ENCODE measurements at regions not wholly inside any gene's neighbourhood (a gene's known extent, or its start where the extent isn't known, plus 50 kb on each side); places are given as distances from the start of the nearest gene placed in this dataset.

DNA sequence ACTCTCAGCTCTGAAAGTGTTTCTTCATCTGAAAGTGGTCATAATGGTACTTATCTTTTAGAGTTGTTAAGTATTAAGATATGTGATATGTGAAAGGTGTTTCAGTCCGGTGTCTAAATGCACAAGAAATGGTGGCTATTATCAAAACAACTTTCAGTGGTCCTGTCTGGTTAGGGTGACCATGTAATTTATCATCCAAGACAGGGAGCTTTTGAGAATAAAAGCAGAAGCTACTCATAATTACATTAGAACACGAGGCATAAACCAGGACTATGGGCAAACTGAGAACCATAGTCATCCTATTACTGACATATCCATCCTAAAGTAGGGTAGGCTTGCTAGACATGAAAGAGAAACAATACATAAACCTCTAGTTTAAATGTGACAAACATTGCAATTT is 418.1 kb upstream of the SEMA6A start:
- H3K9me3 Mint-ChIP-seq = no peaks in the 10 kb centered on the region
- Histone ChIP-seq H3K4me3 (no peak overlapping the region), H3K27ac (no peak overlapping the region), H3K4me2 (no peak overlapping the region), H3K9me3 (ENCODE audit: low read depth) (no peaks in the 10 kb centered on the region), H3K36me3 (no peaks in the 10 kb centered on the region), H3F3A (ENCODE audit: low read depth) (no peaks in the 10 kb centered on the region), H4K20me1 (ENCODE audit: low read depth) (no peaks in the 10 kb centered on the region), H3K4me1 (no peaks in the 10 kb centered on the region), H3K27me3 (no peaks in the 10 kb centered on the region), H2AFZ (replicated peaks) (no peak overlapping the region), H3K9ac (no peak overlapping the region), H3K79me2 (ENCODE audit: low read depth) (no peaks in the 10 kb centered on the region)
- peaks cover 3% of the 10 kb centered on the region for H3K27me3 Mint-ChIP-seq (ENCODE audit: insufficient read depth, low read depth)
- no peak overlapping the region for H3K27ac Mint-ChIP-seq
- TF ChIP-seq EZH2phosphoT487 (IDR thresholded peaks at IDR 0.05) = no peak
- no peak for TF ChIP-seq EZH2 (IDR thresholded peaks at IDR 0.05)
- TF ChIP-seq CTCF (IDR thresholded peaks at IDR 0.05) = no peak
- H3K4me1 Mint-ChIP-seq = peaks cover 11% of the 10 kb centered on the region
- H3K36me3 Mint-ChIP-seq = no peaks in the 10 kb centered on the region
- no peak for DNase-seq (ENCODE audit: low spot score)
- H3K4me3 Mint-ChIP-seq = no peak overlapping the region

DNA sequence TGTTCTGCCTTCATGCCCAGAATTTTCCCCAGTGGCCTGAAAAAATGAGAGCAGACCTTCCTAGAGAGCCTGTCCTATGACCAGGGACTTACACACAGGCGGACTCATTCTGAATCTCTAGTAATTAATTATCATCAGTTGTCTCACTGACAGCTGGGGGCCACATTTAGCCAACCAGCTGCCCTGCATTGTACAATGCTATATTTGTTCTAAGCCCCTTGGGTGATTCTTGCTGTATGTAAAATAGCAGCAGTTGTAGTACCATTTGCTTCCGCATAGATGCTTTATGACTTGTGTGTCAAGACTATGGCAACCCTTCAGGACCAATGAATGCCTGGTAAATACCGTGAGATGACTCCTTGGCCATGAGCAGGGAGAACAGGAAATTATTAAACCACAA is 415.4 kb upstream of the SEMA6A start:
- Histone ChIP-seq H3K27me3 (no peaks in the 10 kb centered on the region), H3K4me2 (no peak overlapping the region), H3K36me3 (no peaks in the 10 kb centered on the region), H2AFZ (replicated peaks) (no peak overlapping the region), H3K9ac (no peak overlapping the region), H3K4me1 (no peaks in the 10 kb centered on the region), H3K9me3 (ENCODE audit: low read depth) (no peaks in the 10 kb centered on the region), H3K79me2 (ENCODE audit: low read depth) (no peaks in the 10 kb centered on the region), H4K20me1 (ENCODE audit: low read depth) (no peaks in the 10 kb centered on the region), H3K27ac (no peak overlapping the region), H3K4me3 (no peak overlapping the region), H3F3A (ENCODE audit: low read depth) (no peaks in the 10 kb centered on the region)
- Mint-ChIP-seq H3K27ac (no peak overlapping the region), H3K36me3 (no peaks in the 10 kb centered on the region), H3K4me3 (no peak overlapping the region), H3K27me3 (ENCODE audit: insufficient read depth, low read depth) (no peaks in the 10 kb centered on the region), H3K9me3 (peaks cover 2% of the 10 kb centered on the region), H3K4me1 (peaks cover 11% of the 10 kb centered on the region)
- no peak for DNase-seq (ENCODE audit: low spot score)
- TF ChIP-seq EZH2phosphoT487 (IDR thresholded peaks at IDR 0.05) = no peak
- TF ChIP-seq EZH2 (IDR thresholded peaks at IDR 0.05) = no peak

DNA sequence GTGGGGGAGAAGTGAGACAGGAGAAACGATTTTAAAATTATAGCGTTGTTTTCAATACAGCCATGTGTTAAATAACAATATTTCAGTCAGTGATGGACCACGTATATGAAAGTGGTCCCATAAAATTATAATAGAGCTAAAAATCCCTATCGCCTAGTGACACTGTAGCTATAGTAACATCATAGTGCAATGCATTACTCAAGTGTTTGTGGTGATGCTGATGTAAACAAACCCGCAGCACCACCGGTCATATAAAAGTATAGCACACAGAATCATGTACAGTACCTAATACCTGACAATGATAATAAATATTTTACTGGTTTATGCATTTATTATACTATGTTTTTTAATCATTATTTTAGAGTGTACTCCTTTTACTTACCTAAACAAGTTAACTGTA is 407.4 kb upstream of the SEMA6A start:
- Histone ChIP-seq H3K79me2 (ENCODE audit: low read depth) (no peaks in the 10 kb centered on the region), H3K36me3 (no peaks in the 10 kb centered on the region), H3K27ac (no peak overlapping the region)

More for the DNA sequence above, 407.4 kb upstream of the SEMA6A start:
- Mint-ChIP-seq H3K27ac (no peak overlapping the region), H3K9me3 (peaks cover 2% of the 10 kb centered on the region), H3K4me3 (no peak overlapping the region), H3K4me1 (no peaks in the 10 kb centered on the region), H3K36me3 (no peaks in the 10 kb centered on the region), H3K27me3 (ENCODE audit: insufficient read depth, low read depth) (no peaks in the 10 kb centered on the region)
- Histone ChIP-seq H3K9ac (no peak overlapping the region), H2AFZ (replicated peaks) (no peak overlapping the region), H3K27me3 (no peaks in the 10 kb centered on the region), H3K4me1 (no peaks in the 10 kb centered on the region), H3F3A (ENCODE audit: low read depth) (no peaks in the 10 kb centered on the region), H3K4me3 (no peak overlapping the region), H3K4me2 (no peak overlapping the region), H3K9me3 (ENCODE audit: low read depth) (no peaks in the 10 kb centered on the region), H4K20me1 (ENCODE audit: low read depth) (no peaks in the 10 kb centered on the region)
- no peak for DNase-seq (ENCODE audit: low spot score)
- TF ChIP-seq EZH2phosphoT487 (IDR thresholded peaks at IDR 0.05) (no peak), EZH2 (IDR thresholded peaks at IDR 0.05) (no peak), CTCF (IDR thresholded peaks at IDR 0.05) (no peak)

Data from neural progenitor cell (in vitro differentiated cells).